ENCODE measurements at regions not wholly inside any gene's neighbourhood (a gene's known extent, or its start where the extent isn't known, plus 50 kb on each side); places are given as distances from the start of the nearest gene placed in this dataset.

GRCh38 chr20:11248011-11248409, 574.2 kb upstream of the JAG1 start:
- no peak for DNase-seq (ENCODE audit: low spot score)

- no peak for DNase-seq (ENCODE audit: low spot score)
Measured at GRCh38 chr20:11248687-11249638, 575.2 kb upstream of the JAG1 start.

- DNase-seq (ENCODE audit: low spot score): no peak
Measured at GRCh38 chr20:11249683-11250082, 575.9 kb upstream of the JAG1 start.

GRCh38 chr20:11252447-11252846, 578.6 kb upstream of the JAG1 start:
- no peak for DNase-seq (ENCODE audit: low spot score)

- DNase-seq (ENCODE audit: low spot score): no peak
Measured at GRCh38 chr20:11255455-11255854, 581.7 kb upstream of the JAG1 start.

- no peak for DNase-seq (ENCODE audit: low spot score)
Measured at GRCh38 chr20:11255860-11256259, 582.1 kb upstream of the JAG1 start.

GRCh38 chr20:11260611-11261010, 586.8 kb upstream of the JAG1 start:
- DNase-seq (ENCODE audit: low spot score): no peak

- peak; percentile 52 for DNase-seq (ENCODE audit: low spot score)
Measured at GRCh38 chr20:11261533-11262000, 587.8 kb upstream of the JAG1 start.

- DNase-seq (ENCODE audit: low spot score): no peak
Measured at GRCh38 chr20:11266571-11266970, 592.8 kb upstream of the JAG1 start.

GRCh38 chr20:11267131-11267761, 593.4 kb upstream of the JAG1 start:
- DNase-seq (ENCODE audit: low spot score): peak; percentile 82

GRCh38 chr20:11267762-11268335, 594.0 kb upstream of the JAG1 start:
- DNase-seq (ENCODE audit: low spot score): no peak

- no peak for DNase-seq (ENCODE audit: low spot score)
Measured at GRCh38 chr20:11270566-11270965, 596.8 kb upstream of the JAG1 start.

- DNase-seq (ENCODE audit: low spot score): peak; percentile 6
Measured at GRCh38 chr20:11271319-11271718, 597.5 kb upstream of the JAG1 start.

GRCh38 chr20:11271920-11272594, 598.3 kb upstream of the JAG1 start:
- DNase-seq (ENCODE audit: low spot score): no peak

- peak; percentile 82 for DNase-seq (ENCODE audit: low spot score)
Measured at GRCh38 chr20:11274141-11274594, 600.4 kb upstream of the JAG1 start.

GRCh38 chr20:11275740-11276139, 601.9 kb upstream of the JAG1 start:
- no peak for DNase-seq (ENCODE audit: low spot score)

GRCh38 chr20:11277170-11277569, 603.4 kb upstream of the JAG1 start:
- no peak for DNase-seq (ENCODE audit: low spot score)

- no peak for DNase-seq (ENCODE audit: low spot score)
Measured at GRCh38 chr20:11277858-11278257, 604.1 kb upstream of the JAG1 start.

- DNase-seq (ENCODE audit: low spot score): no peak
Measured at GRCh38 chr20:11278461-11278860, 604.7 kb upstream of the JAG1 start.

- DNase-seq (ENCODE audit: low spot score): no peak
Measured at GRCh38 chr20:11281240-11281639, 607.4 kb upstream of the JAG1 start.

GRCh38 chr20:11281768-11282167, 608.0 kb upstream of the JAG1 start:
- DNase-seq (ENCODE audit: low spot score): no peak

- DNase-seq (ENCODE audit: low spot score): no peak
Measured at GRCh38 chr20:11287126-11287525, 613.3 kb upstream of the JAG1 start.
